Ishikawa (cell line): ENCODE measurements at regions not wholly inside any gene's neighbourhood (a gene's known extent, or its start where the extent isn't known, plus 50 kb on each side); places are given as distances from the start of the nearest gene placed in this dataset.

Experiments
- CREB1 ChIP-seq: IDR thresholded peaks from 2 replicates; pipeline ENCODE4 v1.6.1; 2012; ENCODE audit warnings: low read depth
- NFIC ChIP-seq: IDR thresholded peaks from 2 replicates; pipeline ENCODE4 v1.6.1; 2012
- TAF1 ChIP-seq: IDR thresholded peaks from 2 replicates; pipeline ENCODE4 v1.6.1; 2012; ENCODE audit warnings: low read depth, mild to moderate bottlenecking
- TCF12 ChIP-seq: IDR thresholded peaks from 2 replicates; pipeline ENCODE4 v1.6.1; 2012; ENCODE audit warnings: low read depth
- ZBTB7A ChIP-seq: IDR thresholded peaks from 2 replicates; pipeline ENCODE4 v1.6.1; 2012; ENCODE audit warnings: low read depth
- TF ChIP-seq, protein P1 (sequence below): IDR thresholded peaks from 2 replicates; pipeline ENCODE4 v1.6.1; 2012; ENCODE audit warnings: low read depth, mild to moderate bottlenecking
- TF ChIP-seq, protein P2 (sequence below): IDR thresholded peaks from 2 replicates; pipeline ENCODE4 v1.6.1; 2012

DNA sequence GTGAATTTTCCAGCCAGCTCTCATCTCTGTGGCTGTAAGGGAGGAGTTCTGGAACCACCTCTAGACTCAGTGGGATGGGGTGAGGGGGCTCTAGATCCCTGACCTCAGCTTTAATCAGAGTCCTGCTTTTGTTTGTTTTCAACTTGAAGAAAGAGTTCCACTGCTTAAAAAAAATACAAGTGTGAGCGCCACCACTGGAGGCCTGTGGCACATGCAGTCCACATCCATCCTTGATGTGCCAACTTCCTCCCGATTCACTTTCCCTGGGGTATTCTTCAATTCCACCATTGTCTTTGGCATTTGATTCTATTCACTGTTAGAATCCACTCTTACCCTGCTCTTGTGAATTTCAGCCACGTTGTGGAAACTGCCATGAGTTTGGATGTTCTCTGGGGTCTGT is 62.4 kb upstream of the GJB6 start:
- no peak for TF ChIP-seq ZBTB7A
- TF ChIP-seq TAF1, result no peak
- TF ChIP-seq CREB1, result no peak
- no peak for TF ChIP-seq TCF12
- TF ChIP-seq, protein P1, sequence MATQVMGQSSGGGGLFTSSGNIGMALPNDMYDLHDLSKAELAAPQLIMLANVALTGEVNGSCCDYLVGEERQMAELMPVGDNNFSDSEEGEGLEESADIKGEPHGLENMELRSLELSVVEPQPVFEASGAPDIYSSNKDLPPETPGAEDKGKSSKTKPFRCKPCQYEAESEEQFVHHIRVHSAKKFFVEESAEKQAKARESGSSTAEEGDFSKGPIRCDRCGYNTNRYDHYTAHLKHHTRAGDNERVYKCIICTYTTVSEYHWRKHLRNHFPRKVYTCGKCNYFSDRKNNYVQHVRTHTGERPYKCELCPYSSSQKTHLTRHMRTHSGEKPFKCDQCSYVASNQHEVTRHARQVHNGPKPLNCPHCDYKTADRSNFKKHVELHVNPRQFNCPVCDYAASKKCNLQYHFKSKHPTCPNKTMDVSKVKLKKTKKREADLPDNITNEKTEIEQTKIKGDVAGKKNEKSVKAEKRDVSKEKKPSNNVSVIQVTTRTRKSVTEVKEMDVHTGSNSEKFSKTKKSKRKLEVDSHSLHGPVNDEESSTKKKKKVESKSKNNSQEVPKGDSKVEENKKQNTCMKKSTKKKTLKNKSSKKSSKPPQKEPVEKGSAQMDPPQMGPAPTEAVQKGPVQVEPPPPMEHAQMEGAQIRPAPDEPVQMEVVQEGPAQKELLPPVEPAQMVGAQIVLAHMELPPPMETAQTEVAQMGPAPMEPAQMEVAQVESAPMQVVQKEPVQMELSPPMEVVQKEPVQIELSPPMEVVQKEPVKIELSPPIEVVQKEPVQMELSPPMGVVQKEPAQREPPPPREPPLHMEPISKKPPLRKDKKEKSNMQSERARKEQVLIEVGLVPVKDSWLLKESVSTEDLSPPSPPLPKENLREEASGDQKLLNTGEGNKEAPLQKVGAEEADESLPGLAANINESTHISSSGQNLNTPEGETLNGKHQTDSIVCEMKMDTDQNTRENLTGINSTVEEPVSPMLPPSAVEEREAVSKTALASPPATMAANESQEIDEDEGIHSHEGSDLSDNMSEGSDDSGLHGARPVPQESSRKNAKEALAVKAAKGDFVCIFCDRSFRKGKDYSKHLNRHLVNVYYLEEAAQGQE, result no peak
- TF ChIP-seq, protein P2, sequence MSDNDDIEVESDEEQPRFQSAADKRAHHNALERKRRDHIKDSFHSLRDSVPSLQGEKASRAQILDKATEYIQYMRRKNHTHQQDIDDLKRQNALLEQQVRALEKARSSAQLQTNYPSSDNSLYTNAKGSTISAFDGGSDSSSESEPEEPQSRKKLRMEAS, result no peak
- TF ChIP-seq NFIC, result no peak
